Activated T-cell treated with anti-CD3 and anti-CD28 coated beads for 48 hours (primary cell): ENCODE measurements at regions not wholly inside any gene's neighbourhood (a gene's known extent, or its start where the extent isn't known, plus 50 kb on each side); places are given as distances from the start of the nearest gene placed in this dataset.
"Not testable (repeated sequence)": the region's sequence is repeated elsewhere in the genome, so short reads cannot be mapped to it uniquely, and the experiment has no call there.

ENCODE experiments used
- DNase-seq: peaks from one replicate; pipeline ENCODE4 v3.0.0-alpha.2; 2020; ENCODE audit warnings: low read depth

GRCh38 chr15:60264088-60264487 lies 133.7 kb downstream of the ANXA2 start:
- DNase-seq: no peak

GRCh38 chr15:60264566-60264965 lies 133.2 kb downstream of the ANXA2 start:
- DNase-seq: no peak

GRCh38 chr15:60265057-60265456 lies 132.7 kb downstream of the ANXA2 start:
- no peak for DNase-seq

- no peak for DNase-seq
Measured at GRCh38 chr15:60272623-60273022, 125.2 kb downstream of the ANXA2 start.

DNA sequence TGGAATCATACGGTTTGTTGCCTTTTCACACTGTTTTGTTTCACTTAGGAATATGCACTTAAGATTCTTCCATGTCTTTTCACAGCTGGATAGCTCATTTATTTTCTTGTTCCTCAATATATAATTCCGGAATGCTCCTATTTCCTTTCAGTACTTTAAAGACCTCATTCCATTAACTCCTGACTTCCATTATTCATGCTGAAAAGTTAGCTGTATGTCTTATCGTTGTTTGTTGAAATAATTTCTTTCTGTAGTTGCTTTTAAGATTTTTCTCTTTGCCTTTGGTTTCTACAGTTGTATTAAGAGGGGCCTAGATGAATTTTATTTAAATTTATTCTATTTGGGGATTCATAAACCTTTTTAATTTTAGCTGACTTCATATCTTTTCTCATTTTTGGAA lies 122.2 kb downstream of the ANXA2 start:
- no peak for DNase-seq

- no peak for DNase-seq
Measured at GRCh38 chr15:60278879-60279278, 118.9 kb downstream of the ANXA2 start.

DNA sequence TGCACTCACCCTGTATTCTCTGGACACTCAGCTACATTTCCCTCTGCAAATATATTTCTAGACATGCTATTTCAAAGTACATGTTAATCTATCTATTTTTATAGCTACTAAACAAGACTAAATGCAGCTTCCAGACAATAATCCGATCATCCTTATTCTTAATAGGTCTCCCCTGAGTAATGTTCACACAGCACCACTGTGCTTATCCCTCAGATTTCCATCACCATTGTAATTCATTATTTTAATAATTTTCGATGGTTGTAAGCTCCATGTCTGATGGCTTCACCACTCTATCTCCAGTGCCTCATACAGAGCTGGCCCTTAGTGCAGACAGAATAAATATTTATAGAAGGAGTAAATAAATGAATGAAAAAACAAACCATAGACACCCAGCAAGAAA lies 117.5 kb downstream of the ANXA2 start:
- DNase-seq: no peak

DNA sequence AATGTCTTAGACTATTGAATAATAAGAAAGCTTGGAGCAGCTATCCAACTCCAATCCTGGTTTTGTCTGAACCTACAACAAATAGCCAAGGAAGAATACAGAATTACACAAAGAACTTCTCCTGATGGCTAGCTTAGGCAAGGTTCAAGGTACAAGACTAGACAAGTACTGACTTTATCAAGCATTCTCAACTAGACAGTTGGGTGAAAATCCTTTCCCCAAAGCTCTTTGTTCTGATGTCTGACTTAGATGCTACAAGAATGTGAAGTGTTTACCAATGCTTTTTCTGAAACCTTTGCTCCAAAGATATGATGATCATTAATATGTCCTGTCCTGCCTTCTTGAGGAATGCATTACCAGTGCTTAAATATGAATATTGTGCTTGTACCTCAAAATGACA lies 113.8 kb downstream of the ANXA2 start:
- DNase-seq: no peak

GRCh38 chr15:60295901-60296300 lies 101.9 kb downstream of the ANXA2 start:
- not testable (repeated sequence) for DNase-seq

DNA sequence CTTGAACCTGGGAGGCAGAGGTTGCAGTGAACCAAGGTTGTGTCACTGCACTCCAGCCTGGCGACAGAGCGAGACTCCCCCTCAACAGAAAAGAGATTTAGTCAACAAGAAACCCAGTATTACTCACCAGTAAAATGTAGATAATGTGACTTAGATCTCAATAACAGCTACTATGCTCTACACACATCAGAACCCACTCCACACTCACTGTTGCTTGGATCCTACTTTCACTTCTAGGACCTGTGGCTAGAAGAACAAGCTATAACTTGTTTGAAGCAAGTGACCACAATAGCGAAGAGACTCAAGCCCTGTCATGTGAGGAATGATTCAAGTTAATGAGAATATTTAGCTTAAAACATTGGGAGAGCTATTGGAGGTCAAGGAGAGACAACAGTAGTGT lies 100.7 kb downstream of the ANXA2 start:
- DNase-seq: no peak
